PFSK-1 (cell line): ENCODE measurements at regions not wholly inside any gene's neighbourhood (a gene's known extent, or its start where the extent isn't known, plus 50 kb on each side); places are given as distances from the start of the nearest gene placed in this dataset.

Experiments
- POLR2AphosphoS5 ChIP-seq: IDR thresholded peaks from 2 replicates; pipeline ENCODE4 v1.6.1; 2012; ENCODE audit warnings: low read depth, mild to moderate bottlenecking, control low read depth, low read length, moderate library complexity
- REST ChIP-seq, 2 experiments: IDR thresholded peaks; 2 replicates each; pipeline versions ENCODE4 v1.6.1 to v1.8.0; 2011 to 2012; ENCODE audit warnings: low read depth in 2 of 2, low read length in 2 of 2, control low read depth in 1 of 2, inconsistent platforms in 1 of 2, mild to moderate bottlenecking in 1 of 2, moderate library complexity in 1 of 2; ENCODE audit not compliant: insufficient read depth in 1 of 2
- SIN3A ChIP-seq: IDR thresholded peaks from 2 replicates; pipeline ENCODE4 v1.6.1; 2012; ENCODE audit warnings: mild to moderate bottlenecking, low read length, moderate library complexity, borderline replicate concordance; ENCODE audit not compliant: insufficient read depth
- TAF1 ChIP-seq: IDR thresholded peaks from 2 replicates; pipeline ENCODE4 v1.6.1; 2012; ENCODE audit warnings: low read length, control low read depth, borderline replicate concordance; ENCODE audit not compliant: insufficient read depth

GRCh38 chr21:28138272-28138671 lies 854.4 kb downstream of the LTN1 start:
- no peak for TF ChIP-seq REST (IDR thresholded peaks at IDR 0.05; ENCODE audit: insufficient read depth in 1 of 2, low read depth in 2 of 2, low read length in 2 of 2)
- TF ChIP-seq POLR2AphosphoS5 = no peak
- TF ChIP-seq TAF1 = no peak
- no peak for TF ChIP-seq SIN3A
